ENCODE measurements at regions not wholly inside any gene's neighbourhood (a gene's known extent, or its start where the extent isn't known, plus 50 kb on each side); places are given as distances from the start of the nearest gene placed in this dataset.

- DNase-seq, result no peak
These were observed 83.2 kb upstream of the RND3 start for GRCh38 chr2:150570712-150571111.

- DNase-seq, result no peak
These were observed 82.3 kb upstream of the RND3 start for GRCh38 chr2:150569761-150570160.

- peak; percentile 33 for DNase-seq
These were observed 80.4 kb upstream of the RND3 start for GRCh38 chr2:150567771-150568301.

DNA sequence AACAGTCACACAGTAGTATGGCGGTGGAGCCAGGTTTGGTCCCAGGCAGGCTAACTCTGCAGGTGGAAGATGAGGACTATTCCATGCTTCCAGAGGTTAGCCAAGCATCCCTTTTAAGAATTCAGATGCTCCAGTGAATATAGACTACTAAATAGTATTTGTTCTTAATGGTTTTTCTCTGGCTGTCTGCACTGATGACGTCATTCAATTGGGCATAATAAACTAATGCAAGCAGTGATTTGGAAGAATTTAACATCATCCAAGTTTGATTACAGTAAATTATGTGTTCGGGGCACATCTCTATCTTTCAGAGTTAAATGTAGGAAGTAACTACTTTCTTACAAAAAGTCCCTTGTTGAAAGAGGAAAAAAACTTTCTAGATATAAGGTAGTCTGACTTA, 78.8 kb upstream of the RND3 start:
- no peak for DNase-seq

DNA sequence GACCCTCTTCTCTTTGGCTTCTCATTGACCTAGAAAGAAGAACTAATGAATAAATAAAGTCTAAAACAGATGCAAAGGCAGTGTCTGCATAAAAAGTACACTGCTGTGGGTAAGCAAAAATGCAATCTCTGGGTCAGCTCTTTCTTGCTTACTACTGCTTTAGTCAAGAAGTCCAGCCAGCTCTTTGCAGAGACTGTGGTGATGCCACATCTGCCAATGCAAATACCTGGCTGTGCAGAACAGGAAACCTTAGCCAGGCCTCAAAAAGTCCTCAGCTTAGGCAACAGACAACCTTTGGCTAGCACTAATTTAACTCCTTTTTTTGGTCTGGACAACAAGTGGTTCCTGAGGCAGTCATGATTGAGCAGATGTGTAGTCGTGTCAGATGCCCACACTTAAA, 73.6 kb upstream of the RND3 start:
- DNase-seq, result no peak

DNA sequence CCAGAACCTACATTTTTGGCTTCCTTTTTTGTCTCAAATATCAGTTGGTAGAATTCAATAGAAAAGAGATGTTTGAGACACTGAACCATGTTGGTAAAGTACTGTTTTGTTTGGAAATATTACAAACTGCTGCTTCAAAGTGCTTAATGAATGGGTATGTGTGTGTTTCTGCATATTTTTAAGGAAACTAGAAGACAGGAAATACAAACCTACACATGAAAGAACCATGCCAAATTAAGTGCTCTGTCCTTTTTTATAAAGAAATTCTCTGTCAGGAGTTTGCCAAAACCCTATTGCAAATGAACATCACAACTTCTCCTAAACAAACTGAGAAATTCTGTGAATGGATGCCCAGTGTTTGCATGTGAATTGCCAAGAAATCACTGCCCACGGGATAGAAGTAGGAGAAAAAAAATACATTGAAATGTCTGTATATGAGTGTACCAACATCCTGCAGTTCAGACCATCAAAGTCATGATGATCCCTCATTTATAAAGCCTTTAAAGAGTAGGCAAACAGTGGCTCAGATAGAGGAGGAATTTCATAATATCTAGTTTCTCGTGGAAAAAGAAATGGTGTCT, 69.6 kb upstream of the RND3 start:
- no peak for DNase-seq

- DNase-seq, result peak; percentile 31
These were observed 68.3 kb upstream of the RND3 start for GRCh38 chr2:150555611-150556356.

DNA sequence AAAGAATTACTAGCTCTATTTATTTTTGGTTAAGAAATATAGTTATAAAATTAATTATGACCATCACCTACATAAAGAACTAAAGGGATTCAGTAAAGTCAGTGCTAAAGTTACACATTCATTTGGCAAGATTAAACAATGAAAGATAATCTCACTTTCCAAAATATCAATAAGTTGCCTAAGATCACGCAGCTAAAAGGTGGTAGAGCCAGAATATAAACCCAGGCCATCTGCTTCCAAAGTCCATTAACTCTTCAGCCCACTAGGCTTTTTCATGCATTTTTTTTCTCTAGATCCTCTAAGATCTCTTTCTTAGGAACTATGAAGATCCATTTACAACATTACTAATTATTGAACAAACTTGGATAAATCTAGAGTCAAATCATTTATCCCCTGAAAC, 66.6 kb upstream of the RND3 start:
- no peak for DNase-seq

- DNase-seq, result no peak
These were observed 64.8 kb upstream of the RND3 start for GRCh38 chr2:150552041-150552820.

DNA sequence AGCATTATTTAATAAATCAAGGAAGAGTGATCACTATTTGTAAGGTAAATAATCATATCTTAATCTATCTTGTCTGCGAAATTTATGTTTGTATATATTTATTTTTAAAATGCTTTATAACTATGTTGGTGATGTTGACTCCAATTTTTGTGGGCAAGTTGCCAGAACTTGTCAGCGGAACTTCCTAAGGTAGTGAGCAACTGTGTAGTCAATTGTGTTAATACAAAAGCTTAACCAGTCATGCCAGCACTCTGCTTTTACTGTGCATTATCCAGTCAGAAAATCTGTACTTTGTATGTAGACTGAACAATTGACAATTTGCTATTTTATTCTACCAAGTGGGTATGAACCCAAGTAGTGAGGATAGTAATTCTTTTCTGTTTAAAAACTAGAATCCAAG, 61.9 kb upstream of the RND3 start:
- DNase-seq, result no peak

GRCh38 chr2:150548527-150548926, 61.1 kb upstream of the RND3 start:
- DNase-seq, result no peak

DNA sequence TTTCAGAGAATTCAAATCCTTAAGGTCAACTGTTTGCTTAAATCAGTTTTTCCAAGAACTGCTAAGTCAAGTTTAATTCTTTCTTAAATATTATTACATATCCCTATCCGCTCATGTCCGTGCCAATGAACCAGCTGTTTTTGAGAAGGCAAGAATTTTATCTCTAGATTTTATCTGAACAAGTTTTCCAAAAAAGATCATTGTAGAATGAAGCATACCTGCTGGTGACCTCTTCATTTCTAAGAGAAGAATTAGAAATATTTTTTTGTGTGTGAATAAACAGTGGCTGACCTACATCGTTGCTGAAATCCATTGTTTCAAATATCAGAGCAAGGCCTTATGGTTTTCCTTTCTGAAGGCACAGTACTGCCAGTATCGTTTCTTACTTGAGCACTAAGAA, 58.4 kb upstream of the RND3 start:
- DNase-seq, result no peak

- no peak for DNase-seq
These were observed 57.3 kb upstream of the RND3 start for GRCh38 chr2:150544731-150545130.

DNA sequence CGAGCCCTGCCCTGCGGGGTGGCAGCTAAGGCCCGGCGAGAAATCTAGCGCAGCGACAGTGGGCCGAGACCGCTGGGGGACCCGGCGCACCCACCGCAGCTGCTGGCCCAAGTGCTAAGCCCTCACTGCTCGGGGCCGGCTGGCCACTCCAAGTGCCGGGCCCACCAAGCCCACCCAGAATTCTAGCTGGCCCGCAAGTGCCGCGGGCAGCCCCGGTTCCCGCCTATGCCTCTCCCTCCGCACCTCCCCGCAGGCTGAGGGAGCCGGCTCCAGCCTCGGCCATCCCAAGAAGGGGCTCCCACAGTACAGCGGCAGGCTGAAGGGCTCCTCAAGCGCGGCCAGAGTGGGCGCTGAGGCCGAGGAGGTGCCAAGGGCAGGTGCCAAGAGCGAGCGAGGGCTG, 55.2 kb upstream of the RND3 start:
- DNase-seq, result no peak

GRCh38 chr2:150542172-150542571, 54.7 kb upstream of the RND3 start:
- DNase-seq, result no peak

DNA sequence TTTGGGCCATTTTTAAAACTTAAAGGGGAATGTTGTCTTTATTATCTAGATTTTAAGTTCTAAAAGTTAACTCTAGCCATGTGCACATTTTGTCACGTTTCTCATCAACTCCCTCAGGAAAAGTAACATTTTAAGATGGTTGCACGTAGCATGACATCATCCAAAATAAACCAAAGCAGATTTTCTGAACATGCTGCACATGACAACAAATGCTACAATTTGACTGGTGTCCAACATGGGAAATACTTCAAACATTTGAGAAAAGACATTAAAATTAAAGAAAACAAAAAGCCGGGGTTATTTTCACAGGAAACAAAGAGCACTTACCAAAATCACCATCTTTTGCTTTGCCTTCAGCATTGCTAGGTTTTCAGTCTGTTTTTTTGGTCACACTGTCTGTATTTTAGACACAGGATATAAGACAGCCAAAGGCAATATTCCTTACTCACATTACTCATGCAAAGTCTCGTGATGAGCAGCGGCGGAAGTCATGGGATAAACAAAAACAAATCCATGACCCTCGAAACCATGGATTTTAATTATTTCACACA, 51.3 kb upstream of the RND3 start:
- no peak for DNase-seq

Data from right hindlimb (tissue), 1 donor.